ENCODE measurements at regions not wholly inside any gene's neighbourhood (a gene's known extent, or its start where the extent isn't known, plus 50 kb on each side); places are given as distances from the start of the nearest gene placed in this dataset.
A peak's percentile ranks its signal among the peaks of the same experiment; 100 is the strongest.
"Not testable (repeated sequence)": the region's sequence is repeated elsewhere in the genome, so short reads cannot be mapped to it uniquely, and the experiment has no call there.

DNA sequence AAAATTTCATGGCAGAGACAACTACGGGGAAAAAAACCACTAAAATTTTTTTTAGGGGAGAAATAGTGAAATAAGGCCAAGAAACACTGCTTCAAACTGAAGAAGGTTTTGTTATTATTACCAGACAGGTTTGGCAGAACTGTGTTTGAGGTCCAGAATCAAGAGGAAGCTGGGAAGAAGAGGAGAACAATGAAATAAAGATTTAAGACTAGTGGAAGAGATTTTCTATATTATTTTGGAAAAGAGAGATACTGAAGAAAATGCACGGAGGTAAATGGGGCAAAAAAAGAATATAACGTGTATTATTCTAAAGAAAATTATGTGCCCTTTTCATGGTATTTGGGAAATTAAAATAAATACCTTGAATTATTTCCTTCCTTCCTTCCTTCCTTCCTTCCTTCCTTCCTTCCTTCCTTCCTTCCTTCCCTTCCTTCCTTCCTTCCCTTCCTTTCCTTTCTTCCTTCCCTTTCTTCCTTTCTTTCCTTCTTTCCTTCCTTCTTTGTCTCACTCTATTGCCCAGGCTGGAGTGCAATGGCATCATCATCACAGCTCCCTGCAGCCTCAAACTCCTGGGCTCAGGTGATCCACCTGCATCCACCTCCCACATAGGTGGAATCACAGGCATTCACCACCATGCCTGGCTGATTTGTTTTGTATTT is 124.3 kb downstream of the GJA1 start:
- DNase-seq, result no peak
- TF ChIP-seq POLR2A (IDR thresholded peaks at IDR 0.05; ENCODE audit: low read length), result no peak

DNA sequence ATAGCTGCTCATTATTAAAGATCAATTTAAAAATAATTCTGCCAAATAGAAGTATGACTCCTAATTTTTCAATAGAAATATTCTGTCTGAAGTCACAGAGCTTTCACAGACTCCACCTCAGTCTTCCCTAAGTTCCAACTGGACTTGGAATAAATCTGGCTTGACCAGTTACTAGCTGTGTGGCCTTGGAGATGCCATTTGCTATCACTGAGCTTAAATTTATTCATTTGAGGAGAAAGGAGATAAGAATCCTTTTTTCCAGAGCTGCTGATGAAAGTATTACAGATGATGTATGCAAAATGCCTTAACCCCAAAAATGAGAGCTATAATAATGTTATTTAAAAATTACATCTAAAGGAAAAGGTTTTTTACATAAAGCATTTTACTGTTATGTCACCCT is 125.0 kb downstream of the GJA1 start:
- TF ChIP-seq GATA1 (IDR thresholded peaks at IDR 0.05; ENCODE audit: low read depth, low read length), result no peak
- no peak for TF ChIP-seq POLR2A (IDR thresholded peaks at IDR 0.05; ENCODE audit: low read length)
- no peak for DNase-seq

DNA sequence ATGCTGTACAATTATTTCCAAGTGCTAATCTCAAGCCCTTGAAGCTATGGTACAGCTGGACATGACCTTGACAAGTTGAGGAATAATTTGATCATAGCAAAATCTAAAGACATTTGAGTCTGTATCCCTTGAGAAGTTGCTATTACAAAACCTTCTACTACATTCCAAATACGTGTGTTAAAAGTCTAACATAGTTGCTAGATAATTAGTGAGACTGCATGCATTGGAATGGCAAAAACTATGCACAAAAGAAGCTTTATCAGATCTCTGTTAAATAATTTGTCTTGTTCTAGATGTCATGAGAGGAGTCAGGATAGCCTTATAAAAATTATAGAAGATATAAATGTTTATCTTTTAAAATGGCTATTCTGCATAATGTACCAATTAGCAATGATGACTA is 127.8 kb downstream of the GJA1 start:
- no peak for TF ChIP-seq GATA1 (IDR thresholded peaks at IDR 0.05; ENCODE audit: low read depth, low read length)
- no peak for TF ChIP-seq POLR2A (IDR thresholded peaks at IDR 0.05; ENCODE audit: low read length)
- no peak for DNase-seq

DNA sequence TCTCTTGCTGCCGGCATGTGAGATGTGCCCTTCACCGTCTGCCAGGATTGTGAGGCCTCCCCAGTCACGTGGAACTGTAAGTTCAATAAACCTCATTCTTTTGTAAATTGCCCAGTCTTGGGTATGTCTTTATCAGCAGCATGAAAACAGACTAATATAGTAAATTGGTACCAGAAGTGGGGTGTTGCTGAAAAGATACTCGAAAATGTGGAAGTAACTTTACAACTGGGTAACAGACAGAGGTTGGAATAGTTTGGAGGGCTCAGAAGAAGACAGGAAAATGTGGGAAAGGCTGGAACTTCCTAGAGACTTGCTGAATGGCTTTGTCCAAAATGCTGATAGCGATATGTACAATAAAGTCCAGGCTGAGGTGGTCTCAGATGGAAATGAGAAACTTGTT is 129.1 kb downstream of the GJA1 start:
- not testable (repeated sequence) for DNase-seq

DNA sequence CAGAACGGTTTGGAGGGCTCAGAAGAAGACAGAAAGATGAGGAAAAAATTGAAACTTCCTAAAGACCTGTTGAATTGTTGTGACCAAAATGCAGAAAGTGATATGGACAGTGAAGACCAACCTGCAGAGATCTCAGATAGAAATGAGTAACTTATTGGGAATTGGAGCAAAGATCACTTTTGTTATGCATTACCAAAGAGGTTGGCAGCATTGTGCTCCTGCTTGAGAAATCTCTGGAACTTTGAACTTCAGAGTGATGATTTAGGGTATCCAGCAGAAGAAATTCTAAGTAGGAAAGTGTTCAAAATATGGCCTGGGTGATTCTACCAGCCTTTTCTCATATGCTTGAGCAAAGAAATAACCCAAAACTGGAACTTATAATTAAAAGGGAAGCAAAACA is 136.0 kb downstream of the GJA1 start:
- no peak for DNase-seq
- no peak for TF ChIP-seq POLR2A (IDR thresholded peaks at IDR 0.05; ENCODE audit: low read length)
- TF ChIP-seq GATA1 (IDR thresholded peaks at IDR 0.05; ENCODE audit: low read depth, low read length), result no peak

DNA sequence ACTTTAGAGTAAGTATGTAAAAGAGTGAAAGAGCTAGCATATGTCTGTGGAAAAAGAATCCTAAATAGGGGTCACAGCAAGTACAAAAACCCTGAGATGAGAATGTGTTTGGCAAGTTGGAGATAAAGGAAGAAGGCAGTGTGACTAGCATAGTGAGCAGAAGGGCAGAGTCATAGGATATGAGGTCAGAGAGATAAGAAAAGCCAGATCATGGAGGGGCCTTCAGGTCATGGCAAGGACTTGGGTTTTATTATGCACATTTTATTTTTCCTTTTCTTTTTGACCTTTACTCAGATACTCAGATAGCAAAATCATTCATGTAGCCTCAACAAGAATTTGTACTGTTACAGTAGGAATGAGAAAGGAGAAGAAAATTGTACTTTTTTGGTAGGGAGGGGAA is 138.0 kb downstream of the GJA1 start:
- peak; percentile 58 to 61 for DNase-seq
- TF ChIP-seq GATA1 (IDR thresholded peaks at IDR 0.05; ENCODE audit: low read depth, low read length) (no peak), POLR2A (IDR thresholded peaks at IDR 0.05; ENCODE audit: low read length) (no peak)

DNA sequence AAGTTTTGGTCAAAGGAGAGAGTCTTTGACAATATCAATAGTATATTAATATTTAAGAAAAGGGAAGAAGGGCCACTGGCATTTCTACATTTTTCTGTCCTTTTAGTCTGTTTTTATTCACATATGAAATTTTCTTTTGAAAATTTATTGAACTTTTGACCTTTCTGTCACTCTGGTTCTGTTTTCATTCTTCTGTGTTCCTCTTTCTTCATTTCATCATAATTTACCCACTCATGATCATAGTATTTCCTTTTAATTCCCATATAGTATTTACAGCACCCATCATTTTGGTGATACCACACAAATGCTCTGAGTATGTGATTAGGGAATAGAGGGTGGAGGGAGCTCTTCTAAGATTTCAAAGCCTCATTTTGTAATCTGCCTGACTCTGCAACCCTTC is 142.8 kb downstream of the GJA1 start:
- DNase-seq, result no peak
- TF ChIP-seq GATA1 (IDR thresholded peaks at IDR 0.05; ENCODE audit: low read depth, low read length) (no peak), POLR2A (IDR thresholded peaks at IDR 0.05; ENCODE audit: low read length) (no peak)

DNA sequence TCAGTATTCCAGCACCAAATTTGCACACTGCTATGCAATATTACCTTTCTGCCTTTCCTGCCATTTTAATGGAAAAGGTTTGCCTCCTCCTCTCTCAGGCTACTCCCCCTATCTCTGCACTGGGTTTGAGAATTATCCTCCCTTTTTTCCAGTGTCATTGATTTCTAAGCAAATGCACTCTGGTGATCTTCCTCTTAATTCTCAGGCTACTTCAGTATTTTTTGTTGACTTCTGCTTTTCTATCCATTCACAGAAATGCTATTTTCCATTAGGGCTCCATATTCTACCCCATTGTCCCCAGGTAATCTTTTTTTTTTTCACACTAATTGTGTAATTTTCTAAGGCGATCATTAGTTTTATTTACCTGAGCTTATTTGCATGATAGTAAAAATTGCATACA is 144.0 kb downstream of the GJA1 start:
- DNase-seq, result no peak
- TF ChIP-seq POLR2A (IDR thresholded peaks at IDR 0.05; ENCODE audit: low read length) (no peak), GATA1 (IDR thresholded peaks at IDR 0.05; ENCODE audit: low read depth, low read length) (no peak)

DNA sequence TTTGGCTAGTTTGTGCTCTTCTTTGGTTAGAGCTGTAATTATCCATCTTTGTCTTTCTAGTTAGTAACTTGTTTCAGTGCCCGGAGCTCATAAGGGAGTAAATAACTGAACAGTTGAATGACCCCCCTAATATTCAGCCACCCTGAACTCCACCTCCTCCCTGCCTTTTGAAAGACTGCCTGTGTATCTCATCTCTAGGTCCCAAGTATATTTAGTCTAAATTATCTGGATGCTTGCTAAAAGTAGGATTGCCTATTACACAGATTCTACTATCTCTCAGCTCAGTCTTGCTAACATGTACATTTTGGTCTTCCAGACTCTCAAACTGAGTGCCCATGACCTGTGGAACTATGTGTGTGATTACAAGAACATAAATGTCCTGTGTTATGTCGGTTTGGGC is 145.9 kb downstream of the GJA1 start:
- TF ChIP-seq POLR2A (IDR thresholded peaks at IDR 0.05; ENCODE audit: low read length) (no peak), GATA1 (IDR thresholded peaks at IDR 0.05; ENCODE audit: low read depth, low read length) (no peak)
- no peak for DNase-seq

DNA sequence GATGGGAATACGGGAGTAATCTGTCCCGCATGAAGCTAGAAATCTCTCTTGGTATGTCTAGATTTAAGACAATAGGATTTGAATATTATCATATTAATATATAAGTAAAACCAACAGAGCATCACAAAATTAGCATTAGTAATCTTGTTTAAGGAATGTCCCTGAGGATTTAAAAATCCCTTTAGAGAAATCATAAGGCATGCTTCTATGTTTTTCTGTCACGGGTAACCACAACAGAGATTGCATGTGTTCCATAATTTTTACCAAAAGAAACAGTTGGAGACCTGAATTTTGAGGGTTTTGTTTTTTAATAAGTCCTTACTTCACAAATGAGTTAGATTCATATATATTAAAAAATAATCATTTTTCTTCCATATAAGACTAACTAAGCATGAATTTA is 146.8 kb downstream of the GJA1 start:
- TF ChIP-seq GATA1 (IDR thresholded peaks at IDR 0.05; ENCODE audit: low read depth, low read length) (no peak), POLR2A (IDR thresholded peaks at IDR 0.05; ENCODE audit: low read length) (no peak)
- no peak for DNase-seq

DNA sequence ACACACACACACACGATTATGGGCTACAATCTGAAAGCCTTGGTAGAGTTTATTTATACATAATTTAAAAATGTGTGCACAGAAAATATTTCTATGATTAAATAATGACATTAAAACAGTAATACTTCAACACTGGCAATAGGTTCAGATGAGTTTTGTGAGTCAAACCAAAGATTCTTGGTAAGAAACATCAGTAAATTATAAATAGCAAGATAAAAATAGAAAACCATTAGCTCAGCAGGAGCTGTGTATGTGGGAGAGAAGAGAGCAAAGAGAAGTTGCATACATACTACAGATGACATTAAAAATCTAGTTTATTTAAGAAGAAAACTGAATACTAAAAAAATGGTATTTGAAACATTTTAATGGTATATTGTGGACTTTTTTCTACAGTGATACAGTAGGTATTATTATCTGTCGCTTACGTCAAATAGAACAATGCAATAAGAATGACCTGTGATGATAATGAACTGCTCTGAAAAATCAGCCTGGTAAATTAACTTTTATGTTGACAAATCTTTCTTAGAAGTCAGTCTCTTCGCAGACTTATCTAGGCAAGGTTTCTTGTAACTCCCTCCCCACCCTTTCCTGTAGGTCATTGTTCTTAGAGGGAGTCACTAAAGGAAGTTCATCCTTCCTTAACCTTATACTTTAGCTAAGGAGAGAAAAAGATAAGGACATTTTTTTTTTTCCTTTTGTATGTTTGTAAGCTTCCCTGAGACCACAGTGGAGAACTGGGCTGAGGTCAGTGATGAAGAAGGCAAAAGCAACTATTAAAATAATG is 149.3 kb downstream of the GJA1 start:
- no peak for TF ChIP-seq POLR2A (IDR thresholded peaks at IDR 0.05; ENCODE audit: low read length)
- no peak for TF ChIP-seq GATA1 (IDR thresholded peaks at IDR 0.05; ENCODE audit: low read depth, low read length)
- no peak for DNase-seq

DNA sequence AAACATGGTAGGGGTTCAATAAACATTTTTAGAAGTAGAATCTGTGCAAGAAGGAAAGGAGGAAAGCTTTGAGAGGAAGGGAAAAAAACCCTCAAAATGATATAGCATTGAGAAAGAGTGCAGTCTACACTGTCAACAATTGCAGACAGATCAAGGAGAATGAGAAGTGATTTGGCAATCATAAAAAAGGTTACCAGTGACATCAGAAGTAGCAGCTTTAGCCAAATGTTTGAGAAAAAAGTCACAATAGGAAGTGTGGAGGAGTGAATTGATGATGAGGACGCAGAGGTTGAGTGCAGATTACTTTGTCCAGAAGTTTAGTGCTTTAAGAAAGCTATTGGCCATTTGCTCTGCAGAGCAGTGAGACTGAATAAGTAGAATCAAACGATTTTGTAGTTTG is 155.0 kb downstream of the GJA1 start:
- no peak for TF ChIP-seq POLR2A (IDR thresholded peaks at IDR 0.05; ENCODE audit: low read length)
- TF ChIP-seq GATA1 (IDR thresholded peaks at IDR 0.05; ENCODE audit: low read depth, low read length), result no peak
- DNase-seq, result no peak

DNA sequence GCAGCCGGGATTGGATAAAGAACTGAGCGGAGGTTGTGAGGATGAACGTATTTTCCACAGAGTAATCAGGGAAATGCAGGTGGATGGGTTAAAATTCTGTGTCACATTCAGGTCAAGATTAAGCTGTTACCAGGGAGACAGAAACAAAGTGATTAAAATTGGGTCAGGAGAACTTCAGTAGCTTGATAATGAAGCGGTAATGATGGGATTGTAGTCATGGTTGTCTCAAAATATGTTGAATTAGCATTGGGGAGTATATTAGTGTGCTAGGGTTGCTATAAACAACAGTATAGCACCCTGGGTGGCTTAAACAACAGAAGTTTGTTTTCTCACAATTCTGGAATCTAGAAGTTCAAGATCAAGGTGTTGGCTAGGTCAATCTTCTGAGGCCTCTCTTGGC is 155.5 kb downstream of the GJA1 start:
- DNase-seq, result no peak
- no peak for TF ChIP-seq POLR2A (IDR thresholded peaks at IDR 0.05; ENCODE audit: low read length)
- TF ChIP-seq GATA1 (IDR thresholded peaks at IDR 0.05; ENCODE audit: low read depth, low read length), result no peak

DNA sequence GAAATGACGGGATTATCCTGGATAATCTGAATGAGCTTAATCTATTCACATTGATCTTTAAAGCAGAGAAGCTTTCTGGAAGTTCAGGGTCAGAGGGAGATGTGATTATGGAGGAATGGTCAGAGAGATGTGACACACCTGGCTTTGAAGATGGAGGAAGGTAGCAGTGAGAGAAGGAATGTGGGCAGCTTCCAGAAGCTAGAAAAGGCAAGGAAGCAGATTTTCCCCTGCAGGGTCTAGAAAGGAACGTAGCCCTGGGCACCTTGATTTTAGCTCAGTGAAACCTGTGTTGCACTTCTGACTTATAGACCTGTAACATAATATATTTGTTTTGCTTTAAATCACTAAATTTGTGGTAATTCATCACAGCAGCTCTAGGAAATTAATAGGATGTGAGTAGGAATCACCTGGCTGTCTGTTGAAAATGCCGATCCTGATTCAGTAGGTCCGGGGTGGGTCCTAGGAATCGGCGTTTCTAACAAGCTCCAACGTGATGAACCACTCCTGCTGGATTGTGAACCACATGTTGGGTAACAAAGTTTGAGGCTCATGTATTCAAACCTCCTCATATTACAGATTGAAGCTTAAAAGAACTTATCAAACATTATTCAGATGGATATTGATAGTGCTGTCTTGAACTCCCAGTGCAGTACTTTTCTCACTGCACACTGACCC is 157.0 kb downstream of the GJA1 start:
- no peak for TF ChIP-seq POLR2A (IDR thresholded peaks at IDR 0.05; ENCODE audit: low read length)
- no peak for TF ChIP-seq GATA1 (IDR thresholded peaks at IDR 0.05; ENCODE audit: low read depth, low read length)
- no peak for DNase-seq

Data from erythroblast (primary cell).